PFSK-1 (cell line): ENCODE measurements at regions not wholly inside any gene's neighbourhood (a gene's known extent, or its start where the extent isn't known, plus 50 kb on each side); places are given as distances from the start of the nearest gene placed in this dataset.

Experiments
- FOXP2 ChIP-seq: optimal IDR thresholded peaks from 2 replicates; pipeline ENCODE3; 2011; ENCODE audit warnings: borderline replicate concordance, control low read depth, inconsistent platforms; ENCODE audit not compliant: insufficient read depth; ENCODE audit errors: extremely low read length, extremely low read depth
- POLR2AphosphoS5 ChIP-seq: IDR thresholded peaks from 2 replicates; pipeline ENCODE4 v1.6.1; 2012; ENCODE audit warnings: low read depth, mild to moderate bottlenecking, control low read depth, low read length, moderate library complexity
- REST ChIP-seq, 2 experiments: IDR thresholded peaks; 2 replicates each; pipeline versions ENCODE4 v1.6.1 to v1.8.0; 2011 to 2012; ENCODE audit warnings: low read depth in 2 of 2, low read length in 2 of 2, control low read depth in 1 of 2, inconsistent platforms in 1 of 2, mild to moderate bottlenecking in 1 of 2, moderate library complexity in 1 of 2; ENCODE audit not compliant: insufficient read depth in 1 of 2
- SIN3A ChIP-seq: IDR thresholded peaks from 2 replicates; pipeline ENCODE4 v1.6.1; 2012; ENCODE audit warnings: mild to moderate bottlenecking, low read length, moderate library complexity, borderline replicate concordance; ENCODE audit not compliant: insufficient read depth
- TAF1 ChIP-seq: IDR thresholded peaks from 2 replicates; pipeline ENCODE4 v1.6.1; 2012; ENCODE audit warnings: low read length, control low read depth, borderline replicate concordance; ENCODE audit not compliant: insufficient read depth

GRCh38 chr1:190608282-190608681 is 130.6 kb upstream of the BRINP3 start:
- TF ChIP-seq POLR2AphosphoS5: no peak
- TF ChIP-seq FOXP2: no peak
- no peak for TF ChIP-seq SIN3A
- no peak for TF ChIP-seq TAF1
- no peak for TF ChIP-seq REST (IDR thresholded peaks at IDR 0.05; ENCODE audit: insufficient read depth in 1 of 2, low read depth in 2 of 2, low read length in 2 of 2)

GRCh38 chr1:190615818-190616217 is 138.2 kb upstream of the BRINP3 start:
- no peak for TF ChIP-seq FOXP2
- no peak for TF ChIP-seq SIN3A
- no peak for TF ChIP-seq TAF1
- TF ChIP-seq REST (IDR thresholded peaks at IDR 0.05; ENCODE audit: insufficient read depth in 1 of 2, low read depth in 2 of 2, low read length in 2 of 2): no peak
- no peak for TF ChIP-seq POLR2AphosphoS5

- TF ChIP-seq SIN3A: no peak
- no peak for TF ChIP-seq REST (IDR thresholded peaks at IDR 0.05; ENCODE audit: insufficient read depth in 1 of 2, low read depth in 2 of 2, low read length in 2 of 2)
- no peak for TF ChIP-seq TAF1
- no peak for TF ChIP-seq FOXP2
- no peak for TF ChIP-seq POLR2AphosphoS5
These were observed 138.6 kb upstream of the BRINP3 start for GRCh38 chr1:190616235-190616634.

DNA sequence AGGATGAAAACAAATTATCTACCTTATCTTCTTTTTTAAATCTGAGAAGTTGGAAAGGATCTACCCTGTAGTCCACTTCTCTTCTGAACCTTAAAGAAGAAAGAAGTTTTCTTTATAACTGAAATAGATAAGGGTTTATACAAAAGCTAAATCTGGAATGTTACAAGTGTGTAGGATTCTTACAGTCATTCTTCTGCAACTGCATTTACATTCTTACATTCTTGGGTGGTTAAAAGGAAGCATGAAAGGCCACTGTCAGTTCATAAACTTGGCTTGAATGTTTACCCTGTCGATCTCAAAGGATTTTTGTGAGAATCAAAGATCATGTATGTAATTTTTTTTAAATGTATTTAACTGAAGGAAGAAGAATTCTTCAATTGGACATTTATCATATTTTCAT is 142.1 kb upstream of the BRINP3 start:
- TF ChIP-seq TAF1 (no peak), FOXP2 (no peak), SIN3A (no peak), POLR2AphosphoS5 (no peak), REST (IDR thresholded peaks at IDR 0.05; ENCODE audit: insufficient read depth in 1 of 2, low read depth in 2 of 2, low read length in 2 of 2) (no peak)

DNA sequence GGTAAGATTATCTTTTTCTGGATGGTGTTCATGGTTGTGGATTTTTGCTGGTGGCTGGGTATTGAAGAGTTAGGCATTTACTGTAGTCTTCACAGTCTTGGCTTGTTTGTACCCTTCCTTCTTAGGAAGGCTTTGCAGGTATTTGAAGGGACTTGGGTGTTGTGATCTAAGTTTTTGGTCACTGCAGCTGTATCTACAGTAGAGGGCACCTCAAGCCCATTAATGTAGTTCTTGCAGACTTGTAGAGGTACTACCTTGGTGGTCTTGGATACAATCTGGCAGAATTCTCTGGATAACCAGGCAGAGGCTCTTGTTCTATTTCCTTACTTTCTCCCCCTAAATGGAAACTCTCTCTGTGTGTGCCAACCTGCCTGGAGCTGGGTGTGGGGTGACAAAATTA is 155.8 kb upstream of the BRINP3 start:
- TF ChIP-seq FOXP2 (no peak), TAF1 (no peak), SIN3A (no peak), REST (IDR thresholded peaks at IDR 0.05; ENCODE audit: insufficient read depth in 1 of 2, low read depth in 2 of 2, low read length in 2 of 2) (no peak), POLR2AphosphoS5 (no peak)
